HEK293T (cell line): ENCODE measurements at regions not wholly inside any gene's neighbourhood (a gene's known extent, or its start where the extent isn't known, plus 50 kb on each side); places are given as distances from the start of the nearest gene placed in this dataset.

Experiments
- CTCF ChIA-PET: fragments of 350-600 bp; formaldehyde crosslinking; extraction: SDS; loops from one replicate; lab custom pipeline; 2021; ENCODE audit warnings: antibody characterized with exemption, inconsistent platforms; lab: Yijun Ruan, JAX
- POLR2A ChIA-PET: fragments of 350-600 bp; formaldehyde crosslinking; extraction: SDS; loops from one replicate; lab custom pipeline; 2020; ENCODE audit warnings: antibody characterized with exemption, inconsistent platforms; lab: Yijun Ruan, JAX
- DNase-seq: peaks from one replicate; pipeline ENCODE4 v3.0.0; 2012; ENCODE audit warnings: mixed read lengths; ENCODE audit errors: extremely low spot score
- ARNT ChIP-seq: fragments of 450-650 bp; IDR thresholded peaks from 2 replicates; pipeline ENCODE4 v1.6.1; 2017; ENCODE audit warnings: mild to moderate bottlenecking
- BHLHE40 ChIP-seq: fragments of 450-650 bp; IDR thresholded peaks from 2 replicates; pipeline ENCODE4 v1.6.1; 2016; ENCODE audit warnings: mild to moderate bottlenecking, moderate library complexity, borderline replicate concordance
- CTBP1 ChIP-seq: fragments of 450-650 bp; IDR thresholded peaks from 2 replicates; pipeline ENCODE4 v1.6.1; 2016; ENCODE audit warnings: borderline replicate concordance
- ELF4 ChIP-seq: fragments of 450-650 bp; IDR thresholded peaks from 2 replicates; pipeline ENCODE4 v1.6.1; 2017; ENCODE audit warnings: antibody characterized with exemption
- FOXA1 ChIP-seq: fragments of 450-650 bp; IDR thresholded peaks from 2 replicates; pipeline ENCODE4 v1.6.1; 2016; ENCODE audit warnings: mild to moderate bottlenecking
- FOXK2 ChIP-seq: fragments of 450-650 bp; IDR thresholded peaks from 2 replicates; pipeline ENCODE4 v1.6.1; 2016; ENCODE audit warnings: mild to moderate bottlenecking
- FOXM1 ChIP-seq: fragments of 450-650 bp; IDR thresholded peaks from 2 replicates; pipeline ENCODE4 v1.6.1; 2017; ENCODE audit warnings: mild to moderate bottlenecking, borderline replicate concordance
- HDGF ChIP-seq: fragments of 450-650 bp; IDR thresholded peaks from 2 replicates; pipeline ENCODE4 v1.6.1; 2017; ENCODE audit warnings: antibody characterized with exemption, borderline replicate concordance
- L3MBTL2 ChIP-seq: fragments of 450-650 bp; conservative IDR thresholded peaks from 2 replicates; pipeline ENCODE4 v1.6.1; 2016; ENCODE audit warnings: mild to moderate bottlenecking
- LEF1 ChIP-seq: fragments of 450-650 bp; IDR thresholded peaks from 2 replicates; pipeline ENCODE4 v1.6.1; 2017; ENCODE audit warnings: mild to moderate bottlenecking, borderline replicate concordance
- NFRKB ChIP-seq: fragments of 450-650 bp; IDR thresholded peaks from 2 replicates; pipeline ENCODE4 v1.6.1; 2016; ENCODE audit warnings: mild to moderate bottlenecking, moderate library complexity
- PKNOX1 ChIP-seq: fragments of 450-650 bp; IDR thresholded peaks from 2 replicates; pipeline ENCODE4 v1.6.1; 2016
- SP1 ChIP-seq: fragments of 450-650 bp; IDR thresholded peaks from 2 replicates; pipeline ENCODE4 v1.6.1; 2017
- SUZ12 ChIP-seq: fragments of 450-650 bp; IDR thresholded peaks from 2 replicates; pipeline ENCODE4 v1.6.1; 2016; ENCODE audit warnings: mild to moderate bottlenecking
- TARDBP ChIP-seq: fragments of 450-650 bp; IDR thresholded peaks from 2 replicates; pipeline ENCODE4 v1.6.1; 2016
- ZNF384 ChIP-seq: fragments of 450-650 bp; IDR thresholded peaks from 2 replicates; pipeline ENCODE4 v1.6.1; 2016

DNA sequence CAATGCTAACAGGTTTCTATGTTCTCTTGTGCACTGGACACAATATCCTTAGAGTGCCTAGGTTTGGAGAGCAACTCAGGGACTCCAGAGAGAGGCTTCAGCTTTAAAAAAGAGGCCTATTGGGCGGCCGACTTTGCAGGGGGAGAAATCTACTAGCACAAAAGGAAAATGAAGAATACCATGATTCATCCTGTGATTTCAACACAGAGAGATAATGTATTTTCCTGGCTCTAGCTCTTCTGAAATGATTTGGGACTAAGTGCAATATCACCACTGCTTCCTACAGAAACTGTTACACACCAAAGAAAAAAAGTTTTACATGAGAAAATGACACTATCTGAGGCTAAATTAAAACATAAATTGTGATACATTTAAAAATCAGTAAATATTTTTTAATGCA lies 146.1 kb upstream of the TSLP start:
- no peak for DNase-seq
- ChIA-PET CTCF (no interaction called here), POLR2A (no interaction called here)
- TF ChIP-seq PKNOX1 (no peak), SUZ12 (no peak), L3MBTL2 (no peak)

DNA sequence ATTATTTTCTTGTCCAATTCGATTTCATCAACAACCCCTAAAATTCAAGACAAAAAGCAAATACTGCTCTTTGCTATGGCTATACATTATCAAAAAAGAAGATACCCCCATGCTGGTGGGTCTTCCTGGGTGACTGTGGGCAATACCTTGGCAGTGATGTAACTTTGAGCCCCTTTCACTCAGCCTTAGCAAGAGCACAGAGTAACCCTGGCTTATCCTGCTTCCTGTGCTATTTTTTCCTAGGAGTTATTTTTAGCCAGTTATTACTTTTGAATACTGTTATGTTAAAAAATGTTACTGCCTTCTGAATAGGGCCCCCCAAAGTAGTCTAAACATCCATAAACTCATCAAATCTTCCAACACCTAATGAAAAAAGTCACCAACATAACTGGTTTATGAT lies 145.6 kb upstream of the TSLP start:
- POLR2A ChIA-PET = no interaction called here
- DNase-seq = no peak
- CTCF ChIA-PET = no interaction called here
- TF ChIP-seq FOXM1 (no peak), SP1 (no peak), LEF1 (no peak), CTBP1 (no peak), HDGF (no peak), L3MBTL2 (no peak), BHLHE40 (no peak), FOXK2 (no peak), ARNT (no peak), SUZ12 (no peak), TARDBP (no peak), ZNF384 (no peak), FOXA1 (no peak), NFRKB (no peak), ELF4 (no peak), PKNOX1 (no peak)

DNA sequence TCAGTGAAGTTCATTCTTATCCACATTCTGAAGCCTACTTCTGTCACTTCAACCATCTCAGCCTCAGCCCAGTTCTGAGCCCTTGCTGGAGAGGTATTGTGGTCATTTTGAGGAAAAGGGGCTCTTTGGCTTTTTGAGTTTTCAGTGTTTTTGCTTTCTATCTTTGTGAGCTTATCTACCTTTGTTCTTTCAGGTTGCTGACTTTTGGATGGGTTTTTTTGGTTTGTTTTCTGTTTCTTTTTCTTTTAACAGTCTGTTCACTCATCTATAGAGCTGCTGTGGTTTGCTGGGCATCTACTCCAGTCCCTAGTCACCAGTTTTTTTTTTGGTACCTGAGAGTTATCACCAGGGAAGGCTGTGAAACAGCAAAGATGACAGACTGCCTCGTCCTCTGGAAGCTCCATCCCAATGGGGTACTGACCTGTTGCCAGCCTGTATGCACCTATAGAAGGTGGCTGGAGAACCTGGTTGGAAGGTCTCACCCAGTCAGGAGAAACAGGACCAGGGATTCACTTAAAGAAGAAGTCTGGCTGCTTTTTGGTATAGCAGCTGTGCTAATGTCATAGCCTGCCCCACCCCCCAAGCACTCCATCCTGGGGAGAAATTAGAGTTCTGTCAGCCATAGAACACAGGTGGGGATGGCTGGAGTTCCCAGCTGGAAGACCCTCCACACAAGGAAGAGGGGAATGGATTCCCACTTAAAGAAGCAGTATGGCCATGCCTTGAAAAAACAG lies 138.6 kb upstream of the TSLP start:
- CTCF ChIA-PET = no interaction called here
- no peak for DNase-seq
- TF ChIP-seq ZNF384 (no peak), BHLHE40 (no peak), ELF4 (no peak), PKNOX1 (no peak), FOXK2 (no peak), TARDBP (no peak), ARNT (no peak), LEF1 (no peak), CTBP1 (no peak), SP1 (no peak), FOXM1 (no peak), FOXA1 (no peak), HDGF (no peak), L3MBTL2 (no peak), SUZ12 (no peak)
- POLR2A ChIA-PET = no interaction called here

- POLR2A ChIA-PET = no interaction called here
- DNase-seq = no peak
- TF ChIP-seq CTBP1 (no peak), LEF1 (no peak), ELF4 (no peak)
- CTCF ChIA-PET = no interaction called here
Observed at GRCh38 chr5:110940136-110940535, 131.4 kb upstream of the TSLP start.

- CTCF ChIA-PET = no interaction called here
Observed at GRCh38 chr5:110945874-110946436, 125.6 kb upstream of the TSLP start.

More at GRCh38 chr5:110945874-110946436, 125.6 kb upstream of the TSLP start:
- POLR2A ChIA-PET = no interaction called here
- DNase-seq = no peak
- TF ChIP-seq ELF4 = no peak
- TF ChIP-seq ZNF384 = no peak
- no peak for TF ChIP-seq L3MBTL2
- TF ChIP-seq ARNT = no peak
- no peak for TF ChIP-seq FOXM1
- no peak for TF ChIP-seq TARDBP
- TF ChIP-seq FOXA1 = no peak
- TF ChIP-seq CTBP1 = no peak
- TF ChIP-seq PKNOX1 = no peak
- no peak for TF ChIP-seq LEF1
- TF ChIP-seq HDGF = no peak
- no peak for TF ChIP-seq FOXK2
- TF ChIP-seq BHLHE40 = no peak
- TF ChIP-seq NFRKB = no peak
- TF ChIP-seq SUZ12 = no peak
- no peak for TF ChIP-seq SP1
